Jurkat, Clone E6-1 (cell line): ENCODE measurements at regions not wholly inside any gene's neighbourhood (a gene's known extent, or its start where the extent isn't known, plus 50 kb on each side); places are given as distances from the start of the nearest gene placed in this dataset.
"Not testable (repeated sequence)": the region's sequence is repeated elsewhere in the genome, so short reads cannot be mapped to it uniquely, and the experiment has no call there.

ENCODE experiments used
- DNase-seq: peaks from one replicate; pipeline ENCODE4 v3.0.0-alpha.2; 2011; ENCODE audit warnings: low read depth, low spot score
- H3K4me3 ChIP-seq: 2 replicates; pipeline ENCODE4 v1.5.1; 2011; ENCODE audit warnings: mild to moderate bottlenecking, low read length, control low read depth, moderate library complexity

- peak; percentile 15 for DNase-seq
- H3K4me3 ChIP-seq = no peak overlapping the region
Observed at GRCh38 chrX:79524642-79525041, 157.5 kb upstream of the ITM2A start.

- H3K4me3 ChIP-seq = no peak overlapping the region
- DNase-seq = no peak
Observed at GRCh38 chrX:79515529-79515928, 148.4 kb upstream of the ITM2A start.

GRCh38 chrX:79511799-79512198 lies 144.7 kb upstream of the ITM2A start:
- no peak for DNase-seq
- no peak overlapping the region for H3K4me3 ChIP-seq

GRCh38 chrX:79506001-79506400 lies 138.9 kb upstream of the ITM2A start:
- no peak overlapping the region for H3K4me3 ChIP-seq
- no peak for DNase-seq

- H3K4me3 ChIP-seq = no peak overlapping the region
- no peak for DNase-seq
Observed at GRCh38 chrX:79482686-79483085, 115.6 kb upstream of the ITM2A start.

- DNase-seq = no peak
- no peak overlapping the region for H3K4me3 ChIP-seq
Observed at GRCh38 chrX:79477691-79478090, 110.6 kb upstream of the ITM2A start.

GRCh38 chrX:79466636-79467035 lies 99.5 kb upstream of the ITM2A start:
- H3K4me3 ChIP-seq = no peak overlapping the region
- DNase-seq = no peak

GRCh38 chrX:79462458-79462857 lies 95.3 kb upstream of the ITM2A start:
- H3K4me3 ChIP-seq = no peak overlapping the region
- DNase-seq = no peak

GRCh38 chrX:79456593-79456992 lies 89.5 kb upstream of the ITM2A start:
- not testable (repeated sequence) for DNase-seq

GRCh38 chrX:79452881-79453280 lies 85.7 kb upstream of the ITM2A start:
- no peak overlapping the region for H3K4me3 ChIP-seq
- DNase-seq = no peak

More at GRCh38 chrX:79456593-79456992, 89.5 kb upstream of the ITM2A start:
- not testable (repeated sequence) for H3K4me3 ChIP-seq

GRCh38 chrX:79444694-79445210 lies 77.6 kb upstream of the ITM2A start:
- no peak overlapping the region for H3K4me3 ChIP-seq
- DNase-seq = no peak

GRCh38 chrX:79443121-79443520 lies 76.0 kb upstream of the ITM2A start:
- DNase-seq = no peak
- no peak overlapping the region for H3K4me3 ChIP-seq

- H3K4me3 ChIP-seq = no peak overlapping the region
- DNase-seq = no peak
Observed at GRCh38 chrX:79440336-79440735, 73.2 kb upstream of the ITM2A start.
